Brain microvascular endothelial cell (primary cell): ENCODE measurements at regions not wholly inside any gene's neighbourhood (a gene's known extent, or its start where the extent isn't known, plus 50 kb on each side); places are given as distances from the start of the nearest gene placed in this dataset.

Source experiments
- DNase-seq: peaks from one replicate; pipeline ENCODE4 v3.0.0-alpha.2; 2020
- H3K27ac ChIP-seq: fragments of 250-450 bp; sonication (Bioruptor Pico); 2 replicates; pipeline ENCODE4 v1.5.1; 2020; ENCODE audit warnings: mild to moderate bottlenecking, moderate library complexity
- H3K27me3 ChIP-seq: fragments of 250-450 bp; sonication (Bioruptor Pico); replicated peaks from 2 replicates; pipeline ENCODE4 v1.5.1; 2020; ENCODE audit warnings: mild to moderate bottlenecking
- H3K36me3 ChIP-seq: fragments of 250-450 bp; sonication (Bioruptor Pico); replicated peaks from 2 replicates; pipeline ENCODE4 v1.5.1; 2020; ENCODE audit warnings: mild to moderate bottlenecking
- H3K4me3 ChIP-seq: 2 replicates; pipeline ENCODE4 v1.5.1; 2011; ENCODE audit warnings: low read depth, mild to moderate bottlenecking, control low read depth, low read length, moderate library complexity
- CTCF ChIP-seq: IDR thresholded peaks from 2 replicates; pipeline ENCODE4 v1.5.1; 2011; ENCODE audit warnings: low read depth, mild to moderate bottlenecking, moderate library complexity, low read length, control low read depth, inconsistent platforms; ENCODE audit errors: missing control alignments
- in situ Hi-C: cut with HindIII; loops from 2 replicates; pipeline ENCODE4 v1.10.0; 2017; ENCODE audit warnings: low sequenced_read_pairs, low pct_ligation_motif_present

- no peak for TF ChIP-seq CTCF
- Histone ChIP-seq H3K36me3 (no peaks in the 10 kb centered on the region), H3K4me3 (no peak overlapping the region), H3K27me3 (no peaks in the 10 kb centered on the region), H3K27ac (no peak overlapping the region)
- in situ Hi-C loops = no loop called here
- no peak for DNase-seq
Observed at GRCh38 chr2:60064687-60065389, 488.6 kb downstream of the BCL11A start.

- Histone ChIP-seq H3K36me3 (no peaks in the 10 kb centered on the region), H3K27me3 (no peaks in the 10 kb centered on the region), H3K4me3 (no peak overlapping the region), H3K27ac (no peak overlapping the region)
- in situ Hi-C loops = no loop called here
- no peak for DNase-seq
- TF ChIP-seq CTCF = no peak
Observed at GRCh38 chr2:60058781-60059180, 494.7 kb downstream of the BCL11A start.

GRCh38 chr2:60054571-60055340, 498.7 kb downstream of the BCL11A start:
- Histone ChIP-seq H3K27me3 (no peaks in the 10 kb centered on the region), H3K36me3 (no peaks in the 10 kb centered on the region), H3K4me3 (no peak overlapping the region), H3K27ac (no peak overlapping the region)
- TF ChIP-seq CTCF = no peak
- in situ Hi-C loops = no loop called here
- no peak for DNase-seq

- H3K27me3 ChIP-seq = no peaks in the 10 kb centered on the region
Observed at GRCh38 chr2:60053791-60054190, 499.7 kb downstream of the BCL11A start.

GRCh38 chr2:60052601-60053000, 500.9 kb downstream of the BCL11A start:
- no peak for DNase-seq
- Histone ChIP-seq H3K27ac (no peak overlapping the region), H3K36me3 (no peaks in the 10 kb centered on the region), H3K27me3 (no peaks in the 10 kb centered on the region), H3K4me3 (no peak overlapping the region)
- TF ChIP-seq CTCF = no peak
- in situ Hi-C loops = no loop called here

More at GRCh38 chr2:60053791-60054190, 499.7 kb downstream of the BCL11A start:
- Histone ChIP-seq H3K36me3 (no peaks in the 10 kb centered on the region), H3K27ac (no peak overlapping the region), H3K4me3 (no peak overlapping the region)
- in situ Hi-C loops = no loop called here
- TF ChIP-seq CTCF = no peak
- DNase-seq = no peak

- Histone ChIP-seq H3K27me3 (no peaks in the 10 kb centered on the region), H3K36me3 (no peaks in the 10 kb centered on the region), H3K4me3 (no peak overlapping the region), H3K27ac (no peak overlapping the region)
- in situ Hi-C loops = no loop called here
- TF ChIP-seq CTCF = no peak
- no peak for DNase-seq
Observed at GRCh38 chr2:60051991-60052390, 501.5 kb downstream of the BCL11A start.
